ENCODE measurements at regions not wholly inside any gene's neighbourhood (a gene's known extent, or its start where the extent isn't known, plus 50 kb on each side); places are given as distances from the start of the nearest gene placed in this dataset.

GRCh38 chr4:15144967-15145295 lies 142.7 kb downstream of the CPEB2 start:
- H3K4me3 ChIP-seq (ENCODE audit: low read depth, low read length), result no peak overlapping the region
- no peak for TF ChIP-seq CTCF (IDR thresholded peaks at IDR 0.05; ENCODE audit: low read depth, low read length, missing control alignments)
- no peak for DNase-seq (ENCODE audit: low read depth)

- TF ChIP-seq CTCF (IDR thresholded peaks at IDR 0.05; ENCODE audit: low read depth, low read length, missing control alignments), result no peak
- DNase-seq (ENCODE audit: low read depth), result no peak
- no peak overlapping the region for H3K4me3 ChIP-seq (ENCODE audit: low read depth, low read length)
These were observed 143.4 kb downstream of the CPEB2 start for GRCh38 chr4:15145709-15146108.

GRCh38 chr4:15147714-15148113 lies 145.4 kb downstream of the CPEB2 start:
- DNase-seq (ENCODE audit: low read depth), result no peak
- no peak overlapping the region for H3K4me3 ChIP-seq (ENCODE audit: low read depth, low read length)
- no peak for TF ChIP-seq CTCF (IDR thresholded peaks at IDR 0.05; ENCODE audit: low read depth, low read length, missing control alignments)

- DNase-seq (ENCODE audit: low read depth), result no peak
- TF ChIP-seq CTCF (IDR thresholded peaks at IDR 0.05; ENCODE audit: low read depth, low read length, missing control alignments), result no peak
- H3K4me3 ChIP-seq (ENCODE audit: low read depth, low read length), result no peak overlapping the region
These were observed 145.9 kb downstream of the CPEB2 start for GRCh38 chr4:15148199-15148598.

GRCh38 chr4:15148691-15149090 lies 146.4 kb downstream of the CPEB2 start:
- no peak for TF ChIP-seq CTCF (IDR thresholded peaks at IDR 0.05; ENCODE audit: low read depth, low read length, missing control alignments)

GRCh38 chr4:15149234-15149838 lies 147.1 kb downstream of the CPEB2 start:
- peak; percentile 19 for DNase-seq (ENCODE audit: low read depth)
- H3K4me3 ChIP-seq (ENCODE audit: low read depth, low read length), result no peak overlapping the region
- TF ChIP-seq CTCF (IDR thresholded peaks at IDR 0.05; ENCODE audit: low read depth, low read length, missing control alignments), result no peak

More at GRCh38 chr4:15148691-15149090, 146.4 kb downstream of the CPEB2 start:
- H3K4me3 ChIP-seq (ENCODE audit: low read depth, low read length), result no peak overlapping the region
- no peak for DNase-seq (ENCODE audit: low read depth)

- H3K4me3 ChIP-seq (ENCODE audit: low read depth, low read length), result no peak overlapping the region
- no peak for TF ChIP-seq CTCF (IDR thresholded peaks at IDR 0.05; ENCODE audit: low read depth, low read length, missing control alignments)
- DNase-seq (ENCODE audit: low read depth), result peak; percentile 10
These were observed 147.7 kb downstream of the CPEB2 start for GRCh38 chr4:15149839-15150592.

Measured in GM12864 (cell line).